Ectodermal cell (in vitro differentiated cells): ENCODE measurements at regions not wholly inside any gene's neighbourhood (a gene's known extent, or its start where the extent isn't known, plus 50 kb on each side); places are given as distances from the start of the nearest gene placed in this dataset.

ENCODE experiments used
- H3K27ac ChIP-seq: 2 replicates; pipeline ENCODE4 v1.7.0; 2013; ENCODE audit warnings: mild to moderate bottlenecking, low read depth, low read length; ENCODE audit not compliant: insufficient read depth, poor library complexity, severe bottlenecking
- H3K27me3 ChIP-seq: 2 replicates; pipeline ENCODE4 v1.7.0; 2013; ENCODE audit warnings: mild to moderate bottlenecking, low read length; ENCODE audit not compliant: insufficient read depth, control insufficient read depth, poor library complexity, severe bottlenecking
- H3K36me3 ChIP-seq: one replicate; pipeline ENCODE4 v1.7.0; 2013; ENCODE audit warnings: low read length; ENCODE audit not compliant: control insufficient read depth, insufficient read depth
- H3K4me1 ChIP-seq: one replicate; pipeline ENCODE4 v1.7.0; 2013; ENCODE audit warnings: low read length; ENCODE audit not compliant: control insufficient read depth, insufficient read depth
- H3K4me3 ChIP-seq: 2 replicates; pipeline ENCODE4 v1.7.0; 2013; ENCODE audit warnings: low read depth, low read length, control low read depth; ENCODE audit not compliant: insufficient read depth
- H3K9me3 ChIP-seq: 2 replicates; pipeline ENCODE4 v1.7.0; 2013; ENCODE audit warnings: mild to moderate bottlenecking, low read length, moderate library complexity; ENCODE audit not compliant: control insufficient read depth
- WGBS, 2 experiments: methylation state at CpG; one replicate each; pipeline ENCODE4 v1.1.7; 2013; ENCODE audit warnings: missing lambda C conversion rate in 2 of 2; 5-methylcytosine and 5-hydroxymethylcytosine counted together

DNA sequence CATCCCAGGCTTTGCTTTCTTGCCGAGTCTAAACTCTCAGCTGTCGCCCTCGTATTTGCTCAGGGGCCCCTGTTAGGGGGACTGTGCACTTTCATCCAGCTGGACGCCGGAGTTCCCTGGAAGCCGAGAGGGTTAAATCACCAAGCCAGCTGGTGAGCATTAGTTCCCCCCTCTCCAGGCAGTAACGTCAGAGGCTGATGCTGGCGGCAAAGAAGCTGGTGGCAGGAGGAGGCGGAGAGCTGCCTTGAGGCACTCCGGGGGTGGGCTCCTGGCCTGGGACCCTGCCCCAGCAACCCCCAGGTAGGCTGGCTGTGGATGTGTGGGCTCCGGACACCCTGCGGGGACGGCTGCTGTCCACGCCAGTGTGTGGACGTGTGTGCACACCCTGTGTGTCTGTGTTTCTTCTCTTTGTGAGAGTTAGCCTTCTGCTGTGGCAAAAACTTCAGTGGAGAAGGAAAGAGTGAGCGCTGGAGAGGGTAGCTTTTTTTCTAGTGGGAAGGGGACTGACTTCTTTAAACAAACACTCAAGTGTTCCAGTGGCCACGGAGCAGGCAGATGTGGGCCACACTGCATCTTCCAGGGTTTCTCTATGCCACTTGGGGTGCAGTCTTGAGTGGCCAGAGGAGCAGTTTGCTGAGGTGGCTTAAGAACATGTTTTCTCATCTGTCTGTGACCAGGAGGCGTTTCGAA lies 84.7 kb downstream of the GLI2 start:
- H3K4me3 ChIP-seq: no peak overlapping the region
- no peaks in the 10 kb centered on the region for H3K36me3 ChIP-seq

DNA sequence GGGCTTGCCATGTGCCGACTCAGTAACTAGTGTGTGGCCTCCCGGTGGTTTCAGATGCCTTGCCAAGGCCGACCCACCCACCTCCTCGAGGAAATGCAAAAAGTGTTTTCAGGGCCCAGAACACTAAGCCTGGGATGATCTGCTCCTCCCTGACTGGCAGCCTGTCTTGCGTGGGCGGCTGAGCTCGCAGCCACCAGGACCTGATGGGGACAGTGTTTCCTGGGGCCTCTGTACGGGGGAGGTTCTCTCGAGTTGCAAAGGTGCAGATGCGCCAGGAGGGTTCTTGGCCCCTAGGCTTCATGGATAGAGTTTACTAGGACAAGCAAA lies 85.2 kb downstream of the GLI2 start:
- no peak overlapping the region for H3K4me3 ChIP-seq
- no peaks in the 10 kb centered on the region for H3K9me3 ChIP-seq
- H3K4me1 ChIP-seq: peaks cover 25% of the 10 kb centered on the region
- no peak overlapping the region for H3K27ac ChIP-seq
- H3K36me3 ChIP-seq: no peaks in the 10 kb centered on the region
- no peaks in the 10 kb centered on the region for H3K27me3 ChIP-seq
- 53 to 59% methylated on average over 10 of the region's 10 CpGs for WGBS, 2 experiments

More for the DNA sequence above, 84.7 kb downstream of the GLI2 start:
- H3K4me1 ChIP-seq: peaks cover 23% of the 10 kb centered on the region
- H3K27me3 ChIP-seq: no peaks in the 10 kb centered on the region
- no peak overlapping the region for H3K27ac ChIP-seq
- H3K9me3 ChIP-seq: no peaks in the 10 kb centered on the region
- 50 to 53% methylated on average over 19 of the region's 19 CpGs for WGBS, 2 experiments

DNA sequence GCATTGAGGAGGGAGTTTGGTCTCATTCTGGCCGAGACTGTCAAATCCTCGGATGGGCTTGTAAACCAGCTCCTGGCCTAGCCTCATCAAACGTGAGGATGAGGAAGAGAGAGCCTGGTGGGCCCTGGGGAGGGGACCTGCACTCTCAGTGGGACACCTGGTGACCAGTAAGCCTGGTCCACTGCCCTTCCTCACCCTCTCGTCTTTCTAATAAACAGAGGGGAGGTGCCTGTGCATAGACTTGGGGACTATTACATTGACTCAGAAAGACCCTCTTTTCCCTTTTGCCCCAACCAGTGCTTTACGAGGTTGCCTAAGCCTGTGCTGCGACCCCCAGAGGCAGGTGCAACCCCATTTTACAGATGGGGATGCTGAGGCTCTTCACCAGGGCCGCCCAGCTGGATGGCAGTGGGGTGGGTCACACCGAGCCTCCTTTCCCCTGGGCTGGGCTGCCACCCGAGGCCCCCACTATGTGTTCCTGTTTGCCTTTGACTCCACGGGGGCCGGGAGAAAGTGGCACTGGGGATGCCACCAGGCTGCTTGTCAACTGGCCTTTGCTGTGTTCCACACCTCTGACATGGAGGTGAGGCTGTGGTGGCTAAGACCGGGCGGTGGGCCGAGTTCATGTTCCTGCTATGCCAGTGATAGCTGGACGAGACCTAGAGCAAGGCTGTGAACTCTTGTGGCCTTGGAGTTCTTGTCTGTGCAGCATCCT lies 85.9 kb downstream of the GLI2 start:
- WGBS, 2 experiments: 93 to 94% methylated on average over 15 of the region's 15 CpGs
- no peak overlapping the region for H3K27ac ChIP-seq
- H3K4me1 ChIP-seq: peaks cover 25% of the 10 kb centered on the region
- H3K36me3 ChIP-seq: no peaks in the 10 kb centered on the region
- H3K9me3 ChIP-seq: no peaks in the 10 kb centered on the region
- H3K4me3 ChIP-seq: no peak overlapping the region
- H3K27me3 ChIP-seq: no peaks in the 10 kb centered on the region

DNA sequence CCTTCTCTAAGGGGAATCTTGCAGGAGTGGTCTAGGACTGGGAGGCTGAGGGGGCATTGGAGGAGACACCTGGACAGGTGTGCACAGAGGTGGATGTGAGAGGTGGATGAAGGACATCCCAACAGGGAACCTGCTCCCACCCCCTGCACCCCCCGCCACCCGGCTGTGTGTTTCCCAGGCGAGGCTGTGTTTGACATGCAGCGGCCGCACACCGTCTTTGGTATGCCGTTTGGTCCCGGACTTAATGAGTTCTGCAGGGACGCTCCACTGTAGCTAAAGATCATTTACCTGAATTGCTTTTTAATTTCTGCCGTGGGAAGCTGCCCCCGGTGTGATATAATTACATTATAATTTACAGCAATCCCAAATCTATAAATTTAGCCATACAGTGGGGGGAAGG lies 87.3 kb downstream of the GLI2 start:
- Histone ChIP-seq H3K4me3 (no peak overlapping the region), H3K36me3 (no peaks in the 10 kb centered on the region), H3K4me1 (peaks cover 25% of the 10 kb centered on the region), H3K27ac (no peak overlapping the region), H3K27me3 (no peaks in the 10 kb centered on the region), H3K9me3 (no peaks in the 10 kb centered on the region)
- 90 to 91% methylated on average over 10 to 11 of the region's 11 CpGs for WGBS, 2 experiments

DNA sequence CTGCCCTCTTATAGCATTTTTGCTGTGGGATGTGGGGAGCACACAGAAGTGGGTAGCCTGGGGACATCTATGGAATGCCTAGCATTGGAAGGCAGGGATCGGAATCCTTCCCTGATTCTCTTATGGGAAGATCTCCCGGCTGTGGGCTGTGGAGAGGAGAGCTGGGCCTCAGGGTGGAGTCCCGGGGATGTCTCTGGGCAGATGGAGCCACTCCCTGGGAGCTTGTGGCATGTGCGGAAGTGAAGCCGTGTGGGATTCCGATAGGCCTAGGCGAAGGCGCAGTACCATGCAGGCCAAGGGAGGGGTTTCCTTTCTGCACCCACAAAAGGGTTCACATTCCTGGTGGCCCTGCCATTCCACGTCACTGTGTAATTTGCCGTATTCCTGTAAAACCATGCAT lies 87.9 kb downstream of the GLI2 start:
- WGBS, 2 experiments: 95 to 96% methylated on average over 9 to 10 of the region's 10 CpGs
- Histone ChIP-seq H3K4me1 (peaks cover 25% of the 10 kb centered on the region), H3K4me3 (no peak overlapping the region), H3K27me3 (no peaks in the 10 kb centered on the region), H3K27ac (no peak overlapping the region), H3K36me3 (no peaks in the 10 kb centered on the region), H3K9me3 (no peaks in the 10 kb centered on the region)

DNA sequence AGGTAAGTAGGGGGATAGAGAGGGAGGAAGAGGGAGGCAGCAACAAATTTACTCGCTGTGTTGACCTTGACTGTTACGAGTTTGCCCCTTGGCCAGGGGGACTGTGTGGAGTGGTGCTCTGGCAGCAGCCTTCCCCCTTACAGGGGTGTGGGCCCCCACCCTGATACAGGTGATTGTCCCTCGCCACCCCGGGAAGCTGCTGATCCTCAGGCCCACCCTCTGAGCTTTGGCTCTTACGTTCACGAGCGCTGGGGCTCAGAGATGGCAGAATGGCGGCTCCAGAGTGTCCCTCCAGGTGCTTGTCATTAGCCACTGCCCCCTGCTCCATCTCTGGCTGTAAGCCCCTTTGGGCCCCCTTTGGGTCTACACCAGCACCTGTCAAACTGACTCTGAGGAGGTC lies 88.6 kb downstream of the GLI2 start:
- peaks cover 25% of the 10 kb centered on the region for H3K4me1 ChIP-seq
- H3K4me3 ChIP-seq: no peak overlapping the region
- H3K27ac ChIP-seq: no peak overlapping the region
- no peaks in the 10 kb centered on the region for H3K9me3 ChIP-seq
- H3K36me3 ChIP-seq: no peaks in the 10 kb centered on the region
- no peaks in the 10 kb centered on the region for H3K27me3 ChIP-seq
- WGBS, 2 experiments: 92 to 95% methylated on average over 8 of the region's 8 CpGs

DNA sequence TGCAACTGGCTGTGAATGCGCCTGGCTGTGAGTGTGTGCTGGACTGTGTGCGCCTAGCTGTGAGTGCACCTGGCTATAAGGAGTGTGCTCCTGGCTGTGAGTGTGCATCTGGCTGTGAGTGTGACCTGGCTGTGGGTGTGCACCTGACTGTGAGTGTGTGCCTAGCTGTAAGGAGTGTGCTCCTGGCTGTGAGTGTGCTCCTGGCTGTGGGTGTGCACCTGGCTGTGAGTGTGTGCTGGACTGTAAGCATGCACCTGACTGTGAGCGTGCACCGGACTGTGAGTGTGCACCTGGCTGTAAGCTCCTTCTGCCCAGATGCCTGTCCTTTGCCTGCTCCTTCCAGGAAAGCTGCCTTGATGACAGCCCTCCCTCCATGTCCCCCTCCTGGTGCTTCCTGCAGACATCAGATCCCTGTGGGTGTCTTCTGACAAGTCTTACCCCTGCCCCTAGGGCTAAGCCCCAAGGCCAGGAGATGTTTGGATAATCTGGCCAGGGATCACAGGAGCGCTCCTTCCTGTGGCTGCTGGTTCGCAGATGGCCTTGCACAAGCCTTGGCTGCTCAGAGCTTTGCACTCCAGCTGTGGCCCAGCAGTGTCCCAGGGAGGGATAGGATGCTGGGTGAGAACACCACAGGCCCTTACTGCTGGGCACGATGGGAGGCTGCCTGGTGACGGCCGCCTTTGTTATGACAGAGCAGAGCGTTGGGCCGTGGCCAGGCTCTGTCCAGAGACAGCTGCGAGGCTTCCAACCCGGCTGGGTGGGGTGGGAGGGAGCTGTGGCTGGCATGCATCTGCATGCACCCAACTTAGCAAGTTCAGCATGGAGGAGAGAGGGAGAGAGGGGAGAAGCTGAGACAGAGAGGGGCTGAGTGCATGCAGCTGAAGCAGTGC lies 89.9 kb downstream of the GLI2 start:
- H3K4me1 ChIP-seq: peaks cover 15% of the 10 kb centered on the region
- WGBS, 2 experiments: 56% methylated on average over 13 of the region's 13 CpGs
- no peaks in the 10 kb centered on the region for H3K36me3 ChIP-seq
- no peak overlapping the region for H3K4me3 ChIP-seq
- no peak overlapping the region for H3K27ac ChIP-seq
- no peaks in the 10 kb centered on the region for H3K27me3 ChIP-seq
- no peaks in the 10 kb centered on the region for H3K9me3 ChIP-seq

DNA sequence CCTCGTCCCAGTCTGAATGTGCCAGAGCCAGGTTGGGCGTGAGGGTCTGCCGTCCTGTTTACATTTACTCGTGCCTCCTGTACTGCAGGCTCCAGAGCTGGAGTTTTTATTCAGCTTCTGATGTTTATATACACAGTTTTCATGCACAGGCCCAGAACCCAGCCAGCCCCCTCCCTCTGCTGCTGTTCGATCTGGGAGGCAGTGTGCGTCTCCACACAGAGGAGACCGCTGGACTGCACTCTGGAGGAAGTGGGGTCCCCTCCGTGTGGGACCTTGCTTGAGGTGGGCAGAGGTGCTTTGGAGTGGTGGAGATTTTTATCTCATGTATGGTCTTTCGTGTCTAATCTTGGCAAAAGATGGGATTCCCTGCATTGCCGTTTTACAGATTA lies 90.6 kb downstream of the GLI2 start:
- H3K27me3 ChIP-seq: no peaks in the 10 kb centered on the region

DNA sequence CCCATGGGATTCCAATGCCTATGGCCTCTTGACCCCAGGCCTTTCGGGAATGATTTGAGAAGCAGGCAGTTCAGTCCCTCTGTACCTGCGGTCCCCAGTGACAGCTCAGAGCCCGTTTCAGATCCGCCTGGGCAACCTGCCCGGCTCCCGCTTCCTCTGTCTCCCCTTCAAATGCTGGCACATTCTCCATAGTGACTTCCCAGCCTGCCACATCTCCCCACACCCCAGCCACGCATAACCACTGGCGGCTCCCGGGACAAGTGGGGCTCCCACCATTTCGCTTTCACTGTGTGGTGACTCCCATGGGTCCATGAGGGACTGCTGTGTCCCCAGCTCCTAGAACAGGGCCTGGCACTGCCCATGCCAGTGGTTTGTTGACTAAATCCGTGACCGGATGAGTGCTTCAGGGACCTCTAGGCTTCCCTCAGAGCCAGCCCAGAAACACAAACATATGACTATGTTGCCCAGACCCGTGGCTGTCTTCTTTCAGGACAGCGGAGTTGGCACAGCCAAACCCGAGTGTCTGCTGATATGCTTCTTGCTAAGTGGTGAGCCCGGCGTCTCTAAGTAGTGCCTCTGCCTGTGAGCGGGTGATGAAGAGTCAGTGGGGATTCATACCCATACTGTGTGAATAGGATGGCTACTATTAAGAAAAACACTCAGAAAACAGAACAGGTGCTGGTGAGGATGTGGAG lies 91.2 kb downstream of the GLI2 start:
- WGBS, 2 experiments: 93 to 95% methylated on average over 18 of the region's 18 CpGs
- no peak overlapping the region for H3K27ac ChIP-seq
- H3K27me3 ChIP-seq: no peaks in the 10 kb centered on the region
- peaks cover 6% of the 10 kb centered on the region for H3K4me1 ChIP-seq
- no peaks in the 10 kb centered on the region for H3K36me3 ChIP-seq
- H3K4me3 ChIP-seq: no peak overlapping the region
- H3K9me3 ChIP-seq: no peaks in the 10 kb centered on the region

More for the DNA sequence above, 90.6 kb downstream of the GLI2 start:
- Histone ChIP-seq H3K4me3 (no peak overlapping the region), H3K9me3 (no peaks in the 10 kb centered on the region), H3K4me1 (peaks cover 8% of the 10 kb centered on the region), H3K27ac (no peak overlapping the region), H3K36me3 (no peaks in the 10 kb centered on the region)
- WGBS, 2 experiments: 90 to 91% methylated on average over 10 of the region's 10 CpGs
